Kidney epithelial cell (primary cell): ENCODE measurements at regions not wholly inside any gene's neighbourhood (a gene's known extent, or its start where the extent isn't known, plus 50 kb on each side); places are given as distances from the start of the nearest gene placed in this dataset.

ENCODE experiments used
- DNase-seq: peaks from one replicate; pipeline ENCODE4 v3.0.0-alpha.2; 2010; ENCODE audit warnings: low read depth
- H3K27me3 ChIP-seq: 2 replicates; pipeline ENCODE4 v1.6.0; 2011; ENCODE audit warnings: low read length; ENCODE audit not compliant: control insufficient read depth, insufficient read depth
- H3K36me3 ChIP-seq: 2 replicates; pipeline ENCODE4 v1.5.1; 2011; ENCODE audit warnings: low read length; ENCODE audit not compliant: control insufficient read depth, insufficient read depth
- H3K4me3 ChIP-seq: 2 replicates; pipeline ENCODE4 v1.5.1; 2011; ENCODE audit warnings: low read depth, mild to moderate bottlenecking, control low read depth, low read length
- TF ChIP-seq, protein P1 (sequence below): IDR thresholded peaks from 2 replicates; pipeline ENCODE4 v1.5.1; 2011; ENCODE audit warnings: mild to moderate bottlenecking, moderate library complexity, low read length, control low read depth, inconsistent platforms; ENCODE audit not compliant: insufficient read depth, poor library complexity, severe bottlenecking

DNA sequence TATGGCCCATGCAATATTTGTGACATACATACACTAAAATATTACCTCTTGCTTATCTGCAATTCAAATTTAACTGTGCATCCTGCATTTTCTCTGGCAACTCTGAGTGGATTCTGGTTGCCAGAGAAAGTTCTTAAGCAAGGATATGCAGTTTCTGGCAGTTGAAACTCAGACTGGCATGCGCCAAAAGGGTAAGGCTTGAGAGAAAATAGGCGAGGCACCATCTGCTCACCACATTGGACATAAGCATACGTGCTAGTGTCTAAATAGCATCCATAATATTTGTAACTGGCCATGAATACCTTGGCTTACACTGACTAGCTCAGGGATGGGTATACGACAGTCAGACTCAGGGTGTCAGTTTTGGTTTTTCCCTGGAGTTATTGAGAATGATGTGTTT, 465.1 kb downstream of the DOK5 start:
- Histone ChIP-seq H3K4me3 (no peak overlapping the region), H3K36me3 (no peaks in the 10 kb centered on the region), H3K27me3 (no peaks in the 10 kb centered on the region)
- DNase-seq, result no peak
- TF ChIP-seq, protein P1, sequence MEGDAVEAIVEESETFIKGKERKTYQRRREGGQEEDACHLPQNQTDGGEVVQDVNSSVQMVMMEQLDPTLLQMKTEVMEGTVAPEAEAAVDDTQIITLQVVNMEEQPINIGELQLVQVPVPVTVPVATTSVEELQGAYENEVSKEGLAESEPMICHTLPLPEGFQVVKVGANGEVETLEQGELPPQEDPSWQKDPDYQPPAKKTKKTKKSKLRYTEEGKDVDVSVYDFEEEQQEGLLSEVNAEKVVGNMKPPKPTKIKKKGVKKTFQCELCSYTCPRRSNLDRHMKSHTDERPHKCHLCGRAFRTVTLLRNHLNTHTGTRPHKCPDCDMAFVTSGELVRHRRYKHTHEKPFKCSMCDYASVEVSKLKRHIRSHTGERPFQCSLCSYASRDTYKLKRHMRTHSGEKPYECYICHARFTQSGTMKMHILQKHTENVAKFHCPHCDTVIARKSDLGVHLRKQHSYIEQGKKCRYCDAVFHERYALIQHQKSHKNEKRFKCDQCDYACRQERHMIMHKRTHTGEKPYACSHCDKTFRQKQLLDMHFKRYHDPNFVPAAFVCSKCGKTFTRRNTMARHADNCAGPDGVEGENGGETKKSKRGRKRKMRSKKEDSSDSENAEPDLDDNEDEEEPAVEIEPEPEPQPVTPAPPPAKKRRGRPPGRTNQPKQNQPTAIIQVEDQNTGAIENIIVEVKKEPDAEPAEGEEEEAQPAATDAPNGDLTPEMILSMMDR, result no peak

DNA sequence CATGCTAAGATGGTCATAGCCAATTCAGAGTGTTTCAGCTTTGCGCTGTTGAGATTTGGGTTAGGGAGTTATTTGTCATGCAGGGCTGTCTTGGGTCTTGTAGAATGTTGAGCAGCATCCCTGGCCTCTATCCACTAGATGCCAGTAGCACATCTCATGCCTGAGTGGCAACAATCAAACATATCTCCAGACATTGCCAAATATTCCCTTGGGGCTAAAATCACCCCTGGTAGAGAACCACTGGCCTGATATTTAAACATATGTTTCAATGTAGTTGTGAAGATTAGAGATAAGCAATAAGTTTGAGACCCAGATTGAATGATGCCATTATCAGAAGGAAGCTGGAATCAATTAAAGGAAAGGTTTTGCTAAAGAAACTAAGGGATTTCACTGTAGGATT, 463.3 kb downstream of the DOK5 start:
- TF ChIP-seq, protein P1, result no peak
- Histone ChIP-seq H3K4me3 (no peak overlapping the region), H3K27me3 (no peaks in the 10 kb centered on the region), H3K36me3 (no peaks in the 10 kb centered on the region)
- DNase-seq, result no peak

DNA sequence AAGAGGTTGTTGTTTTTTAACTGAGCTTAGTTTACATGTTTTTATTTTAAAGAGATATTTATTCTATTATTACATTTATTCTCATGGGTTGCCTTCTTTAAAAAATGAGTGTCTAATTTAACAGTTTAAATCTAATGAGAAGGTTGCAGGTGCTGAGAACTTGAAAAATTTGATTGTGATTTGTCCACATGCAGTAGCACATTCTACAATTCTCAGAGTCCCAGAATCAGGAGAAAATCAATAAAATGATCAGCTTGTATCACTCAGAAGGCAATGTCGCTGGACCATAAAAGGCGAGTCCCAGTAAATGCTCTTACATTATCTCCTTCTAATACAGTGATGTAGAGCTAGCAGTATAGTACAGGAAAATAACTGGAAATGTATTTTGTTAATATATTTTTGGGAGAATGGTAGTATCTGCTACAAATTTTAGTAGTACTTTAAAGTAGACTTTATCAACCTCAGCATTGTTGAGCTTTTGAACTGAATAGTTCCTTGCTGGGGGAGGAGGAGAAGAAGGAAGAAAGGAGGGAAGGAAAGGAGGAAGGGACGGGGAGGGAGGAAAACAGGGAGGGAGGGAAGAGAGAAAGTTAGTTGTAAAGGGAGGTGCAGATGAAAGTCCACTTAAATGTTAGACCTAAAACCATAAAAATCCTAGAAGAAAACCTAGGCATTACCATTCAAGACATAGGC, 458.0 kb downstream of the DOK5 start:
- TF ChIP-seq, protein P1, result no peak
- Histone ChIP-seq H3K36me3 (no peaks in the 10 kb centered on the region), H3K4me3 (no peak overlapping the region), H3K27me3 (no peaks in the 10 kb centered on the region)
- DNase-seq, result no peak

DNA sequence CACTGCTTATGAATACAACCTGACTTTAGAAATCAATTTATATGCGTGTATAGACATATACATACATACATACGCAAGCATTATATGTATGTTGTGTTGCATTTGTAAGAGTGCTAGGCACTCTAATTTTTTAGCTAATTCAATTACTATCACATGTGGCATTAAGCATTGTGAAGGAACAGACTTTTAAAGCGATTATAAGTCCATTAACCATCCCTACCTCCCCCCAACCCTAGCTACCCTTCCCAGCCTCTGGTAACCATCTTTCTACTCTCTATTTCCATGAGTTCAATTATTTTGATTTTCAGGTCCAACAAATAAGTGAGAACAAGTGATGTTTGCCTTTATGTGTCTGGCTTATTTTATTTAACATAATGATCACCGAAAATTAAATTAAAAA, 453.8 kb downstream of the DOK5 start:
- DNase-seq, result no peak
- H3K36me3 ChIP-seq, result no peaks in the 10 kb centered on the region
- H3K4me3 ChIP-seq, result no peak overlapping the region
- no peaks in the 10 kb centered on the region for H3K27me3 ChIP-seq
- TF ChIP-seq, protein P1, result no peak

DNA sequence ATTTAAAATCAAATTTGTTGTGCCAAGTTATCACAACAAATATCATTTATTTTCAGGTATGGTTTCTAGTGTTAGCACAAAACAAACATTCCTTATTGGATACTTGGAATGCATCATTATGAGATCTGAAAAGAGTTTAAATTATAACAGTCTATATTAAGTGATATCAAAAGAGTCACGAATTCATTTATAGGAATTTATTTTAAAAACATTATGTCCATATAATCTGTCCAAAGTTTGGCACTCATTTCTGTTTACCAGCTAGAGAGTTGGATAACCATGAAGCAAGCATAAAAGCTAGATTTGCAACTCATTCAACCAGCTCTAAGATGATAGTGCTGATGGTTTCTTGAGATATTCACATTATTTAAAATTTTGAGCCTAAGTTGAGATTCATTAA, 453.2 kb downstream of the DOK5 start:
- no peaks in the 10 kb centered on the region for H3K27me3 ChIP-seq
- no peak overlapping the region for H3K4me3 ChIP-seq
- H3K36me3 ChIP-seq, result no peaks in the 10 kb centered on the region
- TF ChIP-seq, protein P1, result no peak
- DNase-seq, result no peak

DNA sequence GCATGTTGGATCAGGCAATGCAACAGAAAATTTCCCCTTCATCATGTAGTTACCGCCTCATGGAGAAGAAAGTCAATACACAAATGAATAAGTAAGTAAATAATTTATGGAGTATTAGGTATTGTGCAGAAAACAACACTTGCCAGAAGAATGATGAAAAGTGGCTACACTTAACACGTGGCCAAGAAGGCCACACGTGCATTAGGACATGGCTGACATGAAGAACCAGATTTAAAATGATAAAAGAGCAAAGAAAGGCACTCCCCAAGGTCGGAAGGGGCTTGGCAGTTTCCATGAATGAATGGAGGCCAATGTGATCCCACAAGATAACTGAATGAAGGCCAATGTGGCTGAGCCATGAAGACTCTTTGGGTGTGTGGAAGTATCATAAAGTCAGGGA, 447.2 kb downstream of the DOK5 start:
- Histone ChIP-seq H3K27me3 (no peaks in the 10 kb centered on the region), H3K4me3 (no peak overlapping the region), H3K36me3 (no peaks in the 10 kb centered on the region)
- no peak for DNase-seq
- TF ChIP-seq, protein P1, result no peak
